ENCODE measurements at regions not wholly inside any gene's neighbourhood (a gene's known extent, or its start where the extent isn't known, plus 50 kb on each side); places are given as distances from the start of the nearest gene placed in this dataset.

GRCh38 chr7:46317256-46317655 lies 396.2 kb upstream of the IGFBP3 start:
- TF ChIP-seq TAF1 (IDR thresholded peaks at IDR 0.05; ENCODE audit: borderline replicate concordance, insufficient read depth, low read length) (no peak), SIN3A (IDR thresholded peaks at IDR 0.05; ENCODE audit: borderline replicate concordance, insufficient read depth, low read length) (no peak), POLR2AphosphoS5 (IDR thresholded peaks at IDR 0.05; ENCODE audit: low read depth, low read length) (no peak), FOXP2 (optimal IDR thresholded peaks at IDR 0.05; ENCODE audit: borderline replicate concordance, extremely low read depth, extremely low read length, insufficient read depth) (no peak)
- TF ChIP-seq, protein P1, sequence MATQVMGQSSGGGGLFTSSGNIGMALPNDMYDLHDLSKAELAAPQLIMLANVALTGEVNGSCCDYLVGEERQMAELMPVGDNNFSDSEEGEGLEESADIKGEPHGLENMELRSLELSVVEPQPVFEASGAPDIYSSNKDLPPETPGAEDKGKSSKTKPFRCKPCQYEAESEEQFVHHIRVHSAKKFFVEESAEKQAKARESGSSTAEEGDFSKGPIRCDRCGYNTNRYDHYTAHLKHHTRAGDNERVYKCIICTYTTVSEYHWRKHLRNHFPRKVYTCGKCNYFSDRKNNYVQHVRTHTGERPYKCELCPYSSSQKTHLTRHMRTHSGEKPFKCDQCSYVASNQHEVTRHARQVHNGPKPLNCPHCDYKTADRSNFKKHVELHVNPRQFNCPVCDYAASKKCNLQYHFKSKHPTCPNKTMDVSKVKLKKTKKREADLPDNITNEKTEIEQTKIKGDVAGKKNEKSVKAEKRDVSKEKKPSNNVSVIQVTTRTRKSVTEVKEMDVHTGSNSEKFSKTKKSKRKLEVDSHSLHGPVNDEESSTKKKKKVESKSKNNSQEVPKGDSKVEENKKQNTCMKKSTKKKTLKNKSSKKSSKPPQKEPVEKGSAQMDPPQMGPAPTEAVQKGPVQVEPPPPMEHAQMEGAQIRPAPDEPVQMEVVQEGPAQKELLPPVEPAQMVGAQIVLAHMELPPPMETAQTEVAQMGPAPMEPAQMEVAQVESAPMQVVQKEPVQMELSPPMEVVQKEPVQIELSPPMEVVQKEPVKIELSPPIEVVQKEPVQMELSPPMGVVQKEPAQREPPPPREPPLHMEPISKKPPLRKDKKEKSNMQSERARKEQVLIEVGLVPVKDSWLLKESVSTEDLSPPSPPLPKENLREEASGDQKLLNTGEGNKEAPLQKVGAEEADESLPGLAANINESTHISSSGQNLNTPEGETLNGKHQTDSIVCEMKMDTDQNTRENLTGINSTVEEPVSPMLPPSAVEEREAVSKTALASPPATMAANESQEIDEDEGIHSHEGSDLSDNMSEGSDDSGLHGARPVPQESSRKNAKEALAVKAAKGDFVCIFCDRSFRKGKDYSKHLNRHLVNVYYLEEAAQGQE (IDR thresholded peaks at IDR 0.05; ENCODE audit: insufficient read depth in 1 of 2, low read depth in 2 of 2, low read length in 2 of 2), result no peak

GRCh38 chr7:46315891-46316290 lies 394.8 kb upstream of the IGFBP3 start:
- no peak for TF ChIP-seq FOXP2 (optimal IDR thresholded peaks at IDR 0.05; ENCODE audit: borderline replicate concordance, extremely low read depth, extremely low read length, insufficient read depth)

DNA sequence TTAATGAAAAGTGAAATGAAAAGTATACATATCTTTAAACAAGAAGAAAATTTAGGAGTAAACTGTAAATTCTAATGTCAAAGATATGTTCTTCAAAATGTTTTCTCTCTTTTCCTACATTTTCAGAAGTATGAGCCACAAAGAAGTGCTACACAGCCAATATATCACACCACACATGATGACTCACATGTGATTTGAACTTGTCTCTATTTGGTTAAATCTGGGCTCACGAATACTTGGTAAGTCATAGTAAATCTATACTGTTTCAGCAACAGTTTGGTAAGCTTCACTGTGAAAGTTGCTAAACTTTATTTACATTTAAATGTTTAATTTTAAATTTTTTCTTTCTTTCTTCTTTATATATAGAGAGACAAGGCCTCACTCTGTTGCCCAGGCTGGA lies 380.6 kb upstream of the IGFBP3 start:
- TF ChIP-seq, protein P1 (IDR thresholded peaks at IDR 0.05; ENCODE audit: insufficient read depth in 1 of 2, low read depth in 2 of 2, low read length in 2 of 2), result no peak
- TF ChIP-seq FOXP2 (optimal IDR thresholded peaks at IDR 0.05; ENCODE audit: borderline replicate concordance, extremely low read depth, extremely low read length, insufficient read depth), result no peak
- TF ChIP-seq TAF1 (IDR thresholded peaks at IDR 0.05; ENCODE audit: borderline replicate concordance, insufficient read depth, low read length), result no peak
- TF ChIP-seq POLR2AphosphoS5 (IDR thresholded peaks at IDR 0.05; ENCODE audit: low read depth, low read length), result no peak
- TF ChIP-seq SIN3A (IDR thresholded peaks at IDR 0.05; ENCODE audit: borderline replicate concordance, insufficient read depth, low read length), result no peak

DNA sequence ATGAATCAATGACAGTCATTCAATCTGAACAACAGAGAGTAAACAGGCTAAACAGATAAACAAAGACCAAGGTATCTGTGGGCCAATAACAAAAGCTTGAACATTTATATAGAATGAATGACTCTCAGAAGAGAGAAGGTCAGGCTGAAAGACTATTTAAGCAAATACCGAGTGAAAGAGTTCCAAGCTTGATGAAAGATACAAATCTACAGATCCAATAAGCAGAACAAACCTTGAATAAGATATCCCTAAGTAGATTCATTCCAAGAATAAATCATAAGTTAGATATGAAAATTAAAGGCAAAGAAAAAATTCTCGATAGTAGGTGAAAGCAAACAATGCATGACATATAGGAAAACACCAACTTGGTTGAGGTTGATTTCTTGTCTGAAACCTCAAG lies 376.4 kb upstream of the IGFBP3 start:
- no peak for TF ChIP-seq POLR2AphosphoS5 (IDR thresholded peaks at IDR 0.05; ENCODE audit: low read depth, low read length)
- TF ChIP-seq SIN3A (IDR thresholded peaks at IDR 0.05; ENCODE audit: borderline replicate concordance, insufficient read depth, low read length), result no peak
- no peak for TF ChIP-seq FOXP2 (optimal IDR thresholded peaks at IDR 0.05; ENCODE audit: borderline replicate concordance, extremely low read depth, extremely low read length, insufficient read depth)
- TF ChIP-seq TAF1 (IDR thresholded peaks at IDR 0.05; ENCODE audit: borderline replicate concordance, insufficient read depth, low read length), result no peak
- TF ChIP-seq, protein P1 (IDR thresholded peaks at IDR 0.05; ENCODE audit: insufficient read depth in 1 of 2, low read depth in 2 of 2, low read length in 2 of 2), result no peak

DNA sequence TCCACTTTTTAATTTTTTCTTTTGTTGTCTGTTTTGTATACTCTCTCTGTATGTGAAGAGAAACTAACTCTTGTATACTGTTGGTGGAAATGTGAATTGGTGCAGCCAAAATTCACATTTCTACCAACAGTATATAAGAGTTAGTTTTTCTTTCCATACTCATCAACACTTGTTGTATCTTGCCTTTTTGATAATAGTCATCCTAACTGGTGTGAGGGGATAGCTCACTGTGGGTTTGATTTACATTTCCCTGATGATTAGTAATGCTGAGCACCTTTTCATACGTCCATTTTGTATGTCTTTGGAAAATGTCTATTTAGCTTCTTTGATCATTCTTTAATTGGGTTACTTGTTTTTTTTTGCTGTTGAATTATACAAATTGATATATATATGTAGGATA lies 375.5 kb upstream of the IGFBP3 start:
- TF ChIP-seq SIN3A (IDR thresholded peaks at IDR 0.05; ENCODE audit: borderline replicate concordance, insufficient read depth, low read length), result no peak
- no peak for TF ChIP-seq POLR2AphosphoS5 (IDR thresholded peaks at IDR 0.05; ENCODE audit: low read depth, low read length)
- no peak for TF ChIP-seq FOXP2 (optimal IDR thresholded peaks at IDR 0.05; ENCODE audit: borderline replicate concordance, extremely low read depth, extremely low read length, insufficient read depth)
- no peak for TF ChIP-seq TAF1 (IDR thresholded peaks at IDR 0.05; ENCODE audit: borderline replicate concordance, insufficient read depth, low read length)
- TF ChIP-seq, protein P1 (IDR thresholded peaks at IDR 0.05; ENCODE audit: insufficient read depth in 1 of 2, low read depth in 2 of 2, low read length in 2 of 2), result no peak
